Activated T-cell treated with anti-CD3 and anti-CD28 coated beads, Interleukin-2, amount 50 U/mL, for 48 hours (primary cell): ENCODE measurements at regions not wholly inside any gene's neighbourhood (a gene's known extent, or its start where the extent isn't known, plus 50 kb on each side); places are given as distances from the start of the nearest gene placed in this dataset.
"Not testable (repeated sequence)": the region's sequence is repeated elsewhere in the genome, so short reads cannot be mapped to it uniquely, and the experiment has no call there.

ENCODE experiments used
- DNase-seq, 2 experiments: peaks; one replicate each; pipeline ENCODE4 v3.0.0-alpha.2; 2020

GRCh38 chr6:834866-835265, 141.9 kb upstream of the EXOC2 start:
- DNase-seq: no peak

- no peak for DNase-seq
Observed at GRCh38 chr6:834190-834589, 141.3 kb upstream of the EXOC2 start.

GRCh38 chr6:832804-833203, 139.9 kb upstream of the EXOC2 start:
- DNase-seq: not testable (repeated sequence)

- DNase-seq: no peak
Observed at GRCh38 chr6:830667-831327, 137.9 kb upstream of the EXOC2 start.

GRCh38 chr6:829656-830055, 136.7 kb upstream of the EXOC2 start:
- DNase-seq: no peak

GRCh38 chr6:827431-827830, 134.5 kb upstream of the EXOC2 start:
- DNase-seq: no peak

GRCh38 chr6:819122-819521, 126.2 kb upstream of the EXOC2 start:
- no peak for DNase-seq

- no peak for DNase-seq
Observed at GRCh38 chr6:818196-818595, 125.3 kb upstream of the EXOC2 start.

GRCh38 chr6:816510-817084, 123.7 kb upstream of the EXOC2 start:
- DNase-seq: peak; percentile 63 to 69

- DNase-seq: no peak
Observed at GRCh38 chr6:815348-815738, 122.4 kb upstream of the EXOC2 start.

GRCh38 chr6:814378-815347, 121.7 kb upstream of the EXOC2 start:
- no peak for DNase-seq

- DNase-seq: no peak
Observed at GRCh38 chr6:811831-812230, 118.9 kb upstream of the EXOC2 start.

- DNase-seq: no peak
Observed at GRCh38 chr6:811191-811590, 118.3 kb upstream of the EXOC2 start.

- no peak for DNase-seq
Observed at GRCh38 chr6:804771-805170, 111.8 kb upstream of the EXOC2 start.

- DNase-seq: no peak
Observed at GRCh38 chr6:804317-804716, 111.4 kb upstream of the EXOC2 start.

- DNase-seq: no peak
Observed at GRCh38 chr6:803191-803977, 110.4 kb upstream of the EXOC2 start.

GRCh38 chr6:802701-803100, 109.8 kb upstream of the EXOC2 start:
- DNase-seq: no peak

GRCh38 chr6:802223-802622, 109.3 kb upstream of the EXOC2 start:
- not testable (repeated sequence) for DNase-seq

- DNase-seq: no peak
Observed at GRCh38 chr6:799769-800168, 106.8 kb upstream of the EXOC2 start.

GRCh38 chr6:797479-798077, 104.6 kb upstream of the EXOC2 start:
- DNase-seq: peak; percentile 44 to 46

- DNase-seq: no peak
Observed at GRCh38 chr6:795046-795685, 102.2 kb upstream of the EXOC2 start.

GRCh38 chr6:793261-793660, 100.3 kb upstream of the EXOC2 start:
- DNase-seq: no peak
